ENCODE measurements at regions not wholly inside any gene's neighbourhood (a gene's known extent, or its start where the extent isn't known, plus 50 kb on each side); places are given as distances from the start of the nearest gene placed in this dataset.

DNA sequence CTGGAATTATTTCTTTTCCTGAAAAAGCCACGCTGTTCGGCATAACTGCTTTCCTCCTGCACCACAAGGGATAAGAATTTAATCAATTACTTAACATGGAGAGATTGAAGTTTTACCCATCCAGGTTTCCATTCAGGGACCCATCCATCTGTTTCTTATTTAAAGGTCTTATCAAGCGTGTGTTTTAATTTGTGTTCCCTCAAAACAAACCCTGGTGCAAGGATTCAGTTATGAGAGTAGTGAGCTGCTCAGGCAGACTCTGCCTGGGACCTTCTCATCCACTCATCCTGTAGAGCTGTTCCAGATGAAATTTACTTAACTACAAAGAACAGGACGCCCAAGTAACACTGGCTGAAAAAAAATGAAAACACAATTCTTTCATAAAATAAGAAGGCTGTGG, 97.8 kb downstream of the BANF2 start:
- TF ChIP-seq, protein P1, sequence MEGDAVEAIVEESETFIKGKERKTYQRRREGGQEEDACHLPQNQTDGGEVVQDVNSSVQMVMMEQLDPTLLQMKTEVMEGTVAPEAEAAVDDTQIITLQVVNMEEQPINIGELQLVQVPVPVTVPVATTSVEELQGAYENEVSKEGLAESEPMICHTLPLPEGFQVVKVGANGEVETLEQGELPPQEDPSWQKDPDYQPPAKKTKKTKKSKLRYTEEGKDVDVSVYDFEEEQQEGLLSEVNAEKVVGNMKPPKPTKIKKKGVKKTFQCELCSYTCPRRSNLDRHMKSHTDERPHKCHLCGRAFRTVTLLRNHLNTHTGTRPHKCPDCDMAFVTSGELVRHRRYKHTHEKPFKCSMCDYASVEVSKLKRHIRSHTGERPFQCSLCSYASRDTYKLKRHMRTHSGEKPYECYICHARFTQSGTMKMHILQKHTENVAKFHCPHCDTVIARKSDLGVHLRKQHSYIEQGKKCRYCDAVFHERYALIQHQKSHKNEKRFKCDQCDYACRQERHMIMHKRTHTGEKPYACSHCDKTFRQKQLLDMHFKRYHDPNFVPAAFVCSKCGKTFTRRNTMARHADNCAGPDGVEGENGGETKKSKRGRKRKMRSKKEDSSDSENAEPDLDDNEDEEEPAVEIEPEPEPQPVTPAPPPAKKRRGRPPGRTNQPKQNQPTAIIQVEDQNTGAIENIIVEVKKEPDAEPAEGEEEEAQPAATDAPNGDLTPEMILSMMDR (IDR thresholded peaks at IDR 0.05): no peak
- TF ChIP-seq POLR2A (IDR thresholded peaks at IDR 0.05): no peak
- Histone ChIP-seq H3K4me1 (peaks cover 0 to 6% of the 10 kb centered on the region in 2 donors), H3K36me3 (no peaks in the 10 kb centered on the region), H3K27ac (no peak overlapping the region), H3K9me3 (no peaks in the 10 kb centered on the region), H3K4me3 (no peak overlapping the region), H3K27me3 (no peaks in the 10 kb centered on the region)
- intact Hi-C loops (cut with DNase I; ENCODE audit: low total_unique reads): loop anchor here (5.0 kb wide), 1 partner anchor 85 kb away; no protein-coding TSS in a partner anchor
- DNase-seq: no peak

DNA sequence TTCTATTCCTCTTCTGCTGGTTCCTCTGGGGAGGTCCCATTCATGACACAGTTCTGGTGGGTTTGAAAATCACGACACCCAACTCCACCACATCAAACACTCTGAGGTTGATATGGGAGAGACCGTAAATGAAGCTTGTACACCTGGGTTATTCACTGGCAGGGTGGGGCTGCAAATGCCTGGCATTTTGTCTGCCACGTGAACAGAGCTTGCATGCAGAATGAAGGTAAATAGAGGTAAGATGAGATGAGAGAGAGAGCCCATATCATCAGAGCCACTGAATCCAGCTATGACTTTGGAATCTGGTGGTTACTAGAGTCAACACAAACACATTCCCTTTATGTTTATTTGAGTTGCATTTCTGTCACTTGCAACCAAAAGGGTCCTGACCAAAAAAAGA, 97.4 kb downstream of the BANF2 start:
- Histone ChIP-seq H3K4me1 (peaks cover 0 to 6% of the 10 kb centered on the region in 2 donors), H3K27ac (peak overlapping the region in 1 of 2 donors; percentile 84), H3K9me3 (no peaks in the 10 kb centered on the region), H3K4me3 (no peak overlapping the region), H3K27me3 (no peaks in the 10 kb centered on the region), H3K36me3 (no peaks in the 10 kb centered on the region)
- intact Hi-C loops (cut with DNase I; ENCODE audit: low total_unique reads): loop anchor here (5.0 kb wide), 1 partner anchor 85 kb away; no protein-coding TSS in a partner anchor
- TF ChIP-seq, protein P1 (IDR thresholded peaks at IDR 0.05): no peak
- TF ChIP-seq POLR2A (IDR thresholded peaks at IDR 0.05): no peak
- no peak for DNase-seq

DNA sequence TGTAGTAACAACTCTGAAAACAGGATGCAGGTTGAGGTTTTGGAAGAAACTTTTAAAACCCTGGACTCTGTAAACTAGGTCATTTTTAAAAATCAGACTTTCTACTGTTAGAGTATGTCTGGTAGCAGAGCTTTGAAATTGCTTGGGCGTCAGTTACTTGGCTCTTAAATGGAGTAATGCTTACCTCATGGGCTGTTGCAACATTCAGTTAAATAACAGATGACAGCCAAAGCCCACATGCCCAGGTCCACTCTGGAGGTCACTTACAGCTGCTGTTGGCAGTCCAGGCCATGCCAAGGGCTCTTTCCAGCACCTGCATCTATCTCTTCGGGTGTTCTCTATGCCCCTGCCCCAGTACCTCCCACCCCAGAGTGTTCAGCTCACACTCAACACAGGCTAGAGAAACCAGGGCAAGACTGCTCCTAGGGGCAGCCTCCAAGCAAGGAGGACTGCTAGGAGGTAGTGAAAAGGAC, 96.4 kb downstream of the BANF2 start:
- Histone ChIP-seq H3K9me3 (no peaks in the 10 kb centered on the region), H3K4me1 (peaks cover 0 to 6% of the 10 kb centered on the region in 2 donors), H3K27me3 (no peaks in the 10 kb centered on the region), H3K4me3 (no peak overlapping the region), H3K36me3 (no peaks in the 10 kb centered on the region), H3K27ac (peak overlapping the region; percentile 74 to 84)
- DNase-seq: peak; percentile 66 to 75
- intact Hi-C loops (cut with DNase I; ENCODE audit: low total_unique reads): loop anchor here (5.0 kb wide), 1 partner anchor 86 kb away; no protein-coding TSS in a partner anchor
- TF ChIP-seq, protein P1 (IDR thresholded peaks at IDR 0.05): no peak
- TF ChIP-seq POLR2A (IDR thresholded peaks at IDR 0.05): no peak

DNA sequence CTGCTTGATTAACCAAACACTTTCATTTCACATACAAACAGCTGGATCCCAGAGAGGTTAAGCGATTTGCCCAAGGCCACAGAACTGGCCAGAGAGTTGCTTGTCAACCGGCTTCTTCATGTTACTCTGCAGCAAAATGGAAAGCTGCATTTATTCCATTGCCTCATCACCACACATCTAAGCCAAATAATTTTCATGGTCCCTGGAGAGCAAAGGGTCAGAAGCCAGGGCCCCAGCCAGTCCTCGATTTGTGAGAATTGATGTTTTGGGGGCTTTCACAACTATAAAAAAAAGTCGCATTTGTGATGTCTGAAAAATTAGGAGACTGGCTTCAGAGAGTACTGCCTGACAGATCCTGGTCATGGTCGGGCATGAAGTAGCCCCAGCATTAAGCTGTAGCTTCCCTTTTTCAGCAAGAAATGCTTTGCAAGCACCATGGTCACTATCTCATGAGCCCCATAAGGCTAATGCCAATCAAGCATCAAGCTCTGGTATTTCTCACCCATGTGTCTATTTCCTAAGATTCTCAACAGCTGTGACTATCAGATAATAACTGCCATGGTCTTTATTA, 95.8 kb downstream of the BANF2 start:
- Histone ChIP-seq H3K4me3 (no peak overlapping the region), H3K27me3 (no peaks in the 10 kb centered on the region)
- intact Hi-C loops (cut with DNase I; ENCODE audit: low total_unique reads): loop anchor here (5.0 kb wide), 1 partner anchor 87 kb away; no protein-coding TSS in a partner anchor

DNA sequence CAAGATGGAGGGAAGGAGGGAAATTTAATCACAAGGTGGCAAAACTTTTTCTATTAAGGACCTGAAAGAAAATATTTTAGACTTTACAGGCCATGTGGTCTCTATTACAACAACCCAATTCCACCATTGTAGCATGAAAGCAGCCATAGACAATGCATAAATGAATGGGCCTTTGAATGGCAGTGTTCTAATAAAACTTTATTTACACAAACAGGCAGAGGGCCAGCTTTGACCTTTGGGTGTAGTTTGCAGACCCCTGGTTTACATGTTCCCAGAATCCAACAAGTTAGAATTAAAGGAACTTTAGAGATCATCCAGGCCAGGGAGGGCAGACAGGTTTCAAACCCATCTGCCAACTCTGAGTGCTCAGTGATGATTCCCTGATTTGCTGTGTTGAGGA, 95.2 kb downstream of the BANF2 start:
- Histone ChIP-seq H3K27me3 (no peaks in the 10 kb centered on the region), H3K36me3 (no peaks in the 10 kb centered on the region), H3K9me3 (no peaks in the 10 kb centered on the region), H3K4me1 (peaks cover 0 to 6% of the 10 kb centered on the region in 2 donors), H3K4me3 (no peak overlapping the region), H3K27ac (peak overlapping the region; percentile 52 to 84)
- intact Hi-C loops (cut with DNase I; ENCODE audit: low total_unique reads): loop anchor here (5.0 kb wide), 1 partner anchor 87 kb away; no protein-coding TSS in a partner anchor
- TF ChIP-seq, protein P1 (IDR thresholded peaks at IDR 0.05): no peak
- no peak for TF ChIP-seq POLR2A (IDR thresholded peaks at IDR 0.05)
- DNase-seq: no peak

More for the DNA sequence above, 95.8 kb downstream of the BANF2 start:
- Histone ChIP-seq H3K36me3 (no peaks in the 10 kb centered on the region), H3K9me3 (no peaks in the 10 kb centered on the region), H3K27ac (peak overlapping the region; percentile 52 to 84), H3K4me1 (peaks cover 0 to 6% of the 10 kb centered on the region in 2 donors)
- DNase-seq: peak in 1 of 2 donors; percentile 56
- no peak for TF ChIP-seq POLR2A (IDR thresholded peaks at IDR 0.05)
- TF ChIP-seq, protein P1 (IDR thresholded peaks at IDR 0.05): no peak

Data from uterus (tissue), 3 donors.